Esophagus mucosa (tissue), 1 donor: ENCODE measurements at regions not wholly inside any gene's neighbourhood (a gene's known extent, or its start where the extent isn't known, plus 50 kb on each side); places are given as distances from the start of the nearest gene placed in this dataset.
A peak's percentile ranks its signal among the peaks of the same experiment; 100 is the strongest.

Experiments used
- ATAC-seq: fragments of 200-7000 bp; cut with Tn5 transposase; one replicate; pipeline ENCODE4 v1.9.1; 2020
- donor health status: DM: yes; HTN: yes; CAD: no.

- no peak for ATAC-seq
Observed at GRCh38 chr3:113096188-113096892, 105.6 kb downstream of the GTPBP8 start.

- ATAC-seq = no peak
Observed at GRCh38 chr3:113097960-113098447, 107.2 kb downstream of the GTPBP8 start.

- ATAC-seq = no peak
Observed at GRCh38 chr3:113100063-113100462, 109.3 kb downstream of the GTPBP8 start.

GRCh38 chr3:113103588-113103987 lies 107.8 kb upstream of the BOC start:
- ATAC-seq = peak; percentile 44

- no peak for ATAC-seq
Observed at GRCh38 chr3:113104357-113105092, 106.8 kb upstream of the BOC start.

- ATAC-seq = no peak
Observed at GRCh38 chr3:113105093-113105449, 106.3 kb upstream of the BOC start.

GRCh38 chr3:113105966-113106660 lies 105.2 kb upstream of the BOC start:
- ATAC-seq = no peak

- ATAC-seq = no peak
Observed at GRCh38 chr3:113110267-113110666, 101.1 kb upstream of the BOC start.

GRCh38 chr3:113111011-113111707 lies 100.2 kb upstream of the BOC start:
- ATAC-seq = no peak

GRCh38 chr3:113113361-113113760 lies 98.0 kb upstream of the BOC start:
- ATAC-seq = no peak

GRCh38 chr3:113117511-113118234 lies 93.7 kb upstream of the BOC start:
- ATAC-seq = no peak

- ATAC-seq = no peak
Observed at GRCh38 chr3:113118336-113118735, 93.0 kb upstream of the BOC start.

GRCh38 chr3:113124256-113124830 lies 87.0 kb upstream of the BOC start:
- no peak for ATAC-seq

- ATAC-seq = no peak
Observed at GRCh38 chr3:113125951-113126350, 85.4 kb upstream of the BOC start.

- no peak for ATAC-seq
Observed at GRCh38 chr3:113128386-113129015, 82.9 kb upstream of the BOC start.

GRCh38 chr3:113129168-113129567 lies 82.2 kb upstream of the BOC start:
- ATAC-seq = no peak

GRCh38 chr3:113132571-113132996 lies 78.8 kb upstream of the BOC start:
- no peak for ATAC-seq

- no peak for ATAC-seq
Observed at GRCh38 chr3:113133140-113133539, 78.2 kb upstream of the BOC start.

GRCh38 chr3:113136071-113136470 lies 75.3 kb upstream of the BOC start:
- no peak for ATAC-seq

- ATAC-seq = no peak
Observed at GRCh38 chr3:113136544-113136943, 74.8 kb upstream of the BOC start.
